ENCODE measurements at regions not wholly inside any gene's neighbourhood (a gene's known extent, or its start where the extent isn't known, plus 50 kb on each side); places are given as distances from the start of the nearest gene placed in this dataset.

DNA sequence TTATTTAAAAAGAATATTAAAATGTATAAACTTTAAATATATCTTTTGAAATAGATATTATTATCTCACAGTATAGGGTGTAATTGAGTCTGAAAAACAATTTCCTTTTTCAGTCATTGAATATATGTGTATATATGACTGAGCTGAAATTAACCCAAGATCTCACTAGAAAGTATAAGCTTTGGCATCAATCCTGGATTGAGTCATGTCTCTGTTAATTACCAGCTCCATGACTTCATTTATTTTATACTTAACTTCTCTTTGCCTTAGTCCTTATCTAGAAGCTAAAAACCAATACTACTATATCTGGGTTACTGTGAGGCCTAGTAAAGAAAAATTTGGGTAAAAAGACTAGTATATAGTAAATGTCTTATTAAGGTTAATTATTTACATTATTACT lies 1020.3 kb downstream of the LRFN5 start:
- Histone ChIP-seq H3K4me3 (no peak overlapping the region), H3K27ac (no peak overlapping the region), H3K4me1 (no peaks in the 10 kb centered on the region), H3K36me3 (no peaks in the 10 kb centered on the region), H3K9me3 (no peaks in the 10 kb centered on the region), H3K27me3 (no peaks in the 10 kb centered on the region)
- TF ChIP-seq, protein P1, sequence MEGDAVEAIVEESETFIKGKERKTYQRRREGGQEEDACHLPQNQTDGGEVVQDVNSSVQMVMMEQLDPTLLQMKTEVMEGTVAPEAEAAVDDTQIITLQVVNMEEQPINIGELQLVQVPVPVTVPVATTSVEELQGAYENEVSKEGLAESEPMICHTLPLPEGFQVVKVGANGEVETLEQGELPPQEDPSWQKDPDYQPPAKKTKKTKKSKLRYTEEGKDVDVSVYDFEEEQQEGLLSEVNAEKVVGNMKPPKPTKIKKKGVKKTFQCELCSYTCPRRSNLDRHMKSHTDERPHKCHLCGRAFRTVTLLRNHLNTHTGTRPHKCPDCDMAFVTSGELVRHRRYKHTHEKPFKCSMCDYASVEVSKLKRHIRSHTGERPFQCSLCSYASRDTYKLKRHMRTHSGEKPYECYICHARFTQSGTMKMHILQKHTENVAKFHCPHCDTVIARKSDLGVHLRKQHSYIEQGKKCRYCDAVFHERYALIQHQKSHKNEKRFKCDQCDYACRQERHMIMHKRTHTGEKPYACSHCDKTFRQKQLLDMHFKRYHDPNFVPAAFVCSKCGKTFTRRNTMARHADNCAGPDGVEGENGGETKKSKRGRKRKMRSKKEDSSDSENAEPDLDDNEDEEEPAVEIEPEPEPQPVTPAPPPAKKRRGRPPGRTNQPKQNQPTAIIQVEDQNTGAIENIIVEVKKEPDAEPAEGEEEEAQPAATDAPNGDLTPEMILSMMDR (IDR thresholded peaks at IDR 0.05) = no peak
- DNase-seq (no peak), FAIRE-seq (peak; percentile 5), ATAC-seq (no peak)
- intact Hi-C loops (cut with DNase I) = no loop called here

DNA sequence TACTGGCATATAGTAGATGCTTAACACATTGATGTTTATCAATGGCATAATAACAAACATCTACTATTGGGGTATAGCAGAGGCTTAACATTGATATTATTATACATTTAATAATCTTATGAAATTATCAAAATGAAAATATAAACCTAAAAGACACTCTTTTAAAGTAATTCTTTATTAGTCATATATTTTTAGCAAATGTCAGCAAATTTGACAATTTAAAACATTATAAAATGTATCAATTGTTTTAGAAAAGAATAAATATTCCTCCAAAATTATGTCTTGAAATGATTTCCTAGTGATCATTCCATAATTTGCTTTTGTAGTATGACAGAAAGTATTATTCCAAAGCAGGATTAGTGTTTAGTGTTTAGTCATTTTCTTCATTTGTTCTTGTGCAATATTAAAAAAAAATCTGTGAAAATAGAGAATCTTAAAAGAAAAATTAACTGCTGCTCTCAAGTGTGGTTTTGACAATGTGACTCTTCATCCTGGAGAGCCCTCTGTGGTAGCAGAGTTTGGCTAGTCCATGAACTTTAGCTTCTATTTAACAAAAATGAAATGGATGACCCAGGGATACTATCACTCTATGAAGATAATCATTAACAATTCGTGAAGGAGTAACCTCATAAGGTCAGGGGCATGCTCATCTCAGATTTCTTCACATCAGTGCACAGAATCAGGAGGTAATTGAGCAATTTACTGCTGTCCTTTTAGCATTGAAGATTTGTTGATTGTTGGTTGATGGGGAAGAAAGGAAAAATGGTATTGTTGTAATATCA lies 1018.5 kb downstream of the LRFN5 start:
- Histone ChIP-seq H3K9me3 (no peaks in the 10 kb centered on the region), H3K4me3 (no peak overlapping the region), H3K27me3 (no peaks in the 10 kb centered on the region), H3K27ac (no peak overlapping the region), H3K4me1 (no peaks in the 10 kb centered on the region), H3K36me3 (no peaks in the 10 kb centered on the region)
- DNase-seq (no peak), ATAC-seq (no peak), FAIRE-seq (no peak)
- intact Hi-C loops (cut with DNase I) = no loop called here
- TF ChIP-seq, protein P1 (IDR thresholded peaks at IDR 0.05) = no peak
- 9 to 16% methylated on average over 1 of the region's 1 CpG for WGBS, 2 donors

DNA sequence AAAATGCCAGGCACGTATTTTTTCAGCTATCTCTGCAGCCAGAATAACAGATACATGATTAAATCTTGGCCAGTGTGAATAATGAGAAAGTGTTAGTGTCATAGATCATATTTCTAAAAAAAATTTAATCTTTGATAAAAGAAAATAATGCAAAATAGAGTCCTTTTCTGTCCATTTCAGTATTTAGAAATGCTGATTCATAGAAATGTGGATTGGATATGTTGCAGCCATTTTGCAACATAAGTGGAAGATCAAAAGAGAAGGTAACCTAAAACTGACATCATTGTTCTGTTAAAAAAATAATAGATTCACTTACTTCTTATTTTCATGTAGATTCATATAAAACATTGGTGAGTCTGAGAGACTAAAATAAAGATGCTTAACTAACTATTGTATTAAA lies 1010.3 kb downstream of the LRFN5 start:
- intact Hi-C loops (cut with DNase I) = no loop called here
- ATAC-seq (no peak), FAIRE-seq (no peak), DNase-seq (no peak)
- H3K27ac ChIP-seq = no peak overlapping the region
- H3K36me3 ChIP-seq = no peaks in the 10 kb centered on the region
- TF ChIP-seq, protein P1 (IDR thresholded peaks at IDR 0.05) = no peak
- H3K9me3 ChIP-seq = no peaks in the 10 kb centered on the region
- WGBS, 2 donors = 31 to 34% methylated on average over 1 of the region's 1 CpG
- H3K27me3 ChIP-seq = no peaks in the 10 kb centered on the region
- no peak overlapping the region for H3K4me3 ChIP-seq
- H3K4me1 ChIP-seq = no peaks in the 10 kb centered on the region

DNA sequence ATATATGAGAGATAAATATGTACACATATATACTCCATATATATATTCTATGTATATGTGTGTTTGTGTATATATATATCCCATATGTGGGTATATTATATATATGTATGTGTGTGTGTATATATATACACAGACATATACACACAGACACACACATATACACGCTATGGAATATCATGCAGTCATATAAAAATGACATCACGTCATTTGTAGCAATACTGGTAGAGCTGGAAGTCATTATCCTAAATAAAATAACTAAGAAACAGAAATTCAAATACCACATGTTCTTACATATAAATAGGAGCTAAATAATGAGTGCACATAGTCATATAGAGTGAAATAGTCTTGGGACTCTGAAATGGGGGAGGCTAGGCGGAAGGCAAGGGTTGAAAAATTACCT lies 1000.2 kb downstream of the LRFN5 start:
- no peaks in the 10 kb centered on the region for H3K27me3 ChIP-seq
- intact Hi-C loops (cut with DNase I) = no loop called here
- WGBS, 2 donors = 75 to 81% methylated on average over 3 of the region's 3 CpGs
- no peak for ATAC-seq
- no peaks in the 10 kb centered on the region for H3K9me3 ChIP-seq
- FAIRE-seq = no peak
- H3K27ac ChIP-seq = no peak overlapping the region
- DNase-seq = no peak
- no peaks in the 10 kb centered on the region for H3K4me1 ChIP-seq
- H3K4me3 ChIP-seq = no peak overlapping the region
- TF ChIP-seq, protein P1 (IDR thresholded peaks at IDR 0.05) = no peak
- H3K36me3 ChIP-seq = no peaks in the 10 kb centered on the region

DNA sequence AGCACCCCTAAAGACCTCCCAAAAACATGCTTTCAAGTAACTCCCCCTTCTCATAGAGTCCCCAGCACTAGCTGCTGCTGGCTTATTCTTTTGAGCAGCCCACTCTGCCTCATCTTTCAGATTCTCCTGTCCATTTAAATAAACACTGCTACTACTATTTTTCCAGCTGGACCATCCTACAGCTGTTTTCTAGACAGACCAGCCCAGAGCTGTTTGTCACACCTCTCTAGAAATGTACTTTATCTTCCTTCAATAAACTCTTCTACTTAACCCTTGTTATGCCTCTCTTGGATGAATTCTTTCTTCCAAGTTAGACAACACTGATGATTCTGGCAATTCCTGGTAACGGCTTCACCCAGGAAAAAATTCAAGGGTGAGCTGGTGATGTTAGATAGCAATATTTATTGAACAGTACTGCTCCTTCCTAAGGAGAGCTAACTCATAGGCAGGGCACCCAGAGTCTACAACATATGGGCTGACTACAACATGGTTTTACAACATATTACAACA lies 995.7 kb downstream of the LRFN5 start:
- Histone ChIP-seq H3K27me3 (no peaks in the 10 kb centered on the region), H3K4me3 (no peak overlapping the region), H3K9me3 (no peaks in the 10 kb centered on the region), H3K36me3 (no peaks in the 10 kb centered on the region), H3K4me1 (no peaks in the 10 kb centered on the region), H3K27ac (no peak overlapping the region)
- FAIRE-seq (no peak), DNase-seq (no peak), ATAC-seq (no peak)
- intact Hi-C loops (cut with DNase I) = no loop called here
- WGBS, 2 donors = 74 to 85% methylated on average over 1 of the region's 1 CpG
- TF ChIP-seq, protein P1 (IDR thresholded peaks at IDR 0.05) = no peak

Measured in pancreas (tissue), 10 donors.